ENCODE measurements at regions not wholly inside any gene's neighbourhood (a gene's known extent, or its start where the extent isn't known, plus 50 kb on each side); places are given as distances from the start of the nearest gene placed in this dataset.

DNA sequence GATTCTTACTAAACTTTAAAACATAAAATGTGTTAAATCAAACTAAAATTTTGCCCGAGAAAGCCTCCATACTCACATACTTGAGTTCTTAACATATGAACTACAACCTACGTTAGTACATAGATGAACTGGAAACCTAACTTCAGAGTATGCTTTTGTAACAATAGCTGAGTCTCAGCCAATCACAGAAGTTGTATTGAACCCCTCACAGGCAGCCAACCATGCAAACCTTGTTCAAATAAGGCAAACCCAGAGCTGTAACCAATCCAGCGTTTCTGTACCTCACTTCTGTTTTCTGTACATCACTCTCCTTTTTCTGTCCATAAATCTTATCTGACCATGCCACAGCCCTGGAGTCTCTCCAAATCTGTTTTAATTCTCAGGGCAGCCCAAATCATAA, 157.3 kb upstream of the COL1A2 start:
- no peaks in the 10 kb centered on the region for H3K27me3 Mint-ChIP-seq (ENCODE audit: unreplicated experiment)

DNA sequence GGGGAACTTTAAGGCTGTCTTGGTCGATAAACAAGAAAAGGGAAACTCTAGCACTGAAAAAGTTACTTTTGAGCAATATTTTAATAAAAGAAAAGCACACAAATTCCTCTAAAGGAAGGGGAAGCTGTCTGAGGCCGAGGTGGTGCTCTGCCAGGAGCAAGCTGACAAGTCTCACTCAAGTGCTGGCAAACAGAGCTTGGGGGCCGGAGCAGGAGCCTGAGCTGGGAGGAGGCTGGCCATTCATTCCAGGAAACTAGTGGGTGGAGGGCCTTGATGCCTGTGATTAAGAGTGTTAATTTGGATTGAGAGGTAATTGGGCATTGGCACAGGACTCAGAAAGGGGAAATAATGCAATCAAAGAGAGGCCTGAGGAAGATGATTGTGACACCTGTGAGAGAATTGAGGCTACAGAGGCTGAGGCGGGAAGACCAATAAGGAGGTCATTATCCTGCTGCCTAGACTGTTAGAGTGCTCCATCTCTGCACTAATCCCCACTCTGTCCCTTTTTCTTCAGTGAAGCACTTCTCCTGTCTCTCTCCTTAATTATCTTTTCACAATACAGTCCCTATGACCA, 154.9 kb upstream of the COL1A2 start:
- Mint-ChIP-seq H3K9me3 (ENCODE audit: unreplicated experiment) (no peaks in the 10 kb centered on the region), H3K27ac (ENCODE audit: unreplicated experiment) (no peak overlapping the region), H3K4me3 (ENCODE audit: unreplicated experiment) (no peak overlapping the region), H3K4me1 (ENCODE audit: low read depth, unreplicated experiment) (peaks cover 2% of the 10 kb centered on the region), H3K36me3 (ENCODE audit: unreplicated experiment) (no peaks in the 10 kb centered on the region), H3K27me3 (ENCODE audit: unreplicated experiment) (no peaks in the 10 kb centered on the region)
- DNase-seq = no peak
- TF ChIP-seq, protein P1, sequence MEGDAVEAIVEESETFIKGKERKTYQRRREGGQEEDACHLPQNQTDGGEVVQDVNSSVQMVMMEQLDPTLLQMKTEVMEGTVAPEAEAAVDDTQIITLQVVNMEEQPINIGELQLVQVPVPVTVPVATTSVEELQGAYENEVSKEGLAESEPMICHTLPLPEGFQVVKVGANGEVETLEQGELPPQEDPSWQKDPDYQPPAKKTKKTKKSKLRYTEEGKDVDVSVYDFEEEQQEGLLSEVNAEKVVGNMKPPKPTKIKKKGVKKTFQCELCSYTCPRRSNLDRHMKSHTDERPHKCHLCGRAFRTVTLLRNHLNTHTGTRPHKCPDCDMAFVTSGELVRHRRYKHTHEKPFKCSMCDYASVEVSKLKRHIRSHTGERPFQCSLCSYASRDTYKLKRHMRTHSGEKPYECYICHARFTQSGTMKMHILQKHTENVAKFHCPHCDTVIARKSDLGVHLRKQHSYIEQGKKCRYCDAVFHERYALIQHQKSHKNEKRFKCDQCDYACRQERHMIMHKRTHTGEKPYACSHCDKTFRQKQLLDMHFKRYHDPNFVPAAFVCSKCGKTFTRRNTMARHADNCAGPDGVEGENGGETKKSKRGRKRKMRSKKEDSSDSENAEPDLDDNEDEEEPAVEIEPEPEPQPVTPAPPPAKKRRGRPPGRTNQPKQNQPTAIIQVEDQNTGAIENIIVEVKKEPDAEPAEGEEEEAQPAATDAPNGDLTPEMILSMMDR (IDR thresholded peaks at IDR 0.05; ENCODE audit: partially characterized antibody, unreplicated experiment) = no peak

More for the DNA sequence above, 157.3 kb upstream of the COL1A2 start:
- Mint-ChIP-seq H3K4me3 (ENCODE audit: unreplicated experiment) (no peak overlapping the region), H3K27ac (ENCODE audit: unreplicated experiment) (no peak overlapping the region), H3K4me1 (ENCODE audit: low read depth, unreplicated experiment) (peaks cover 2% of the 10 kb centered on the region), H3K36me3 (ENCODE audit: unreplicated experiment) (no peaks in the 10 kb centered on the region), H3K9me3 (ENCODE audit: unreplicated experiment) (no peaks in the 10 kb centered on the region)
- DNase-seq = no peak
- TF ChIP-seq, protein P1 (IDR thresholded peaks at IDR 0.05; ENCODE audit: partially characterized antibody, unreplicated experiment) = no peak

DNA sequence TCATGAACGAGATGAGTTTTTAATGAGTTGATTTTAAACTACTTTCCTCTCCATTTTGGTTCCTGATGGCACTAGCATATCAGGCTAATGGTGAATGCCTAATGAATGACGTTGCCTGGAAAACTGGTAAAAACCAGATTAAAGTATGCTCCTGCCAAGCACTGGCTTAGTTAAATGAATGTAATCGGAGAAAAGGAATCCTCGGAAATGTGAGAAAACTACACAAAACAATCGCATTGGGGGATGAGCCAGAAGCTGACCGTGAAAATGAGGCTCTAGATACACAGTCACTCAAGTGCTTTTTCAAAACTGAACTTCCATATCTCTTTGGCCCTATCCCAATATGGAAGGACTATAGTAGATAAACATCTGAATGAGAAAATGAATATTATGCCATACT, 153.8 kb upstream of the COL1A2 start:
- no peak overlapping the region for H3K4me3 Mint-ChIP-seq (ENCODE audit: unreplicated experiment)
- H3K9me3 Mint-ChIP-seq (ENCODE audit: unreplicated experiment) = no peaks in the 10 kb centered on the region
- H3K4me1 Mint-ChIP-seq (ENCODE audit: low read depth, unreplicated experiment) = peaks cover 2% of the 10 kb centered on the region
- H3K27ac Mint-ChIP-seq (ENCODE audit: unreplicated experiment) = no peak overlapping the region
- H3K27me3 Mint-ChIP-seq (ENCODE audit: unreplicated experiment) = no peaks in the 10 kb centered on the region
- no peaks in the 10 kb centered on the region for H3K36me3 Mint-ChIP-seq (ENCODE audit: unreplicated experiment)
- DNase-seq = no peak
- TF ChIP-seq, protein P1 (IDR thresholded peaks at IDR 0.05; ENCODE audit: partially characterized antibody, unreplicated experiment) = no peak

DNA sequence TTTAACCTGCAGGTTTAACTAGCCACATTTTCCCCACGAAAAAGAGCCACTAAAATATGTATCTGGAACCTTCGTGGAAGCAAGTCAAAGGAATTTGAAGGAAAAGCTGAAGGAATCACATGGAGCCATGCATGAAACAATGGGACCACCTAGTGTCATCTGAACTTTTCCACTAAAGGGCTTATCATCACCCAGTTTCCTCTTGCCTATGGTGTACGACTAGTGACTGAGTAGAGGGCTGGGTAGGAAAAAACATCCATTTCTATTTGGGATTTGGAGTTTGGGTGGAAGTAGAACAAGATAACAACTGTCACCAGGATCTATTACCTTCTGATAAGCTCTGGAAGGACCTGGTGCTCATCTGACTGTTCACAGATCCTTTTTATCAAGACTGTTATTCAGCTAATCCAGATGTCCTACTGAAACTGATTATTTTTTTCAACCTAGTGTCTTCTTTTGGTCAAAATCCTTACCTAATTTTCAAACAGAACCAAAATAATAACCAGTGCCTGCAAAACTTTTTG, 153.2 kb upstream of the COL1A2 start:
- H3K4me3 Mint-ChIP-seq (ENCODE audit: unreplicated experiment) = no peak overlapping the region
- H3K9me3 Mint-ChIP-seq (ENCODE audit: unreplicated experiment) = no peaks in the 10 kb centered on the region
- H3K36me3 Mint-ChIP-seq (ENCODE audit: unreplicated experiment) = no peaks in the 10 kb centered on the region
- TF ChIP-seq, protein P1 (IDR thresholded peaks at IDR 0.05; ENCODE audit: partially characterized antibody, unreplicated experiment) = no peak
- no peak for DNase-seq
- H3K27ac Mint-ChIP-seq (ENCODE audit: unreplicated experiment) = no peak overlapping the region
- peaks cover 2% of the 10 kb centered on the region for H3K4me1 Mint-ChIP-seq (ENCODE audit: low read depth, unreplicated experiment)
- no peaks in the 10 kb centered on the region for H3K27me3 Mint-ChIP-seq (ENCODE audit: unreplicated experiment)

DNA sequence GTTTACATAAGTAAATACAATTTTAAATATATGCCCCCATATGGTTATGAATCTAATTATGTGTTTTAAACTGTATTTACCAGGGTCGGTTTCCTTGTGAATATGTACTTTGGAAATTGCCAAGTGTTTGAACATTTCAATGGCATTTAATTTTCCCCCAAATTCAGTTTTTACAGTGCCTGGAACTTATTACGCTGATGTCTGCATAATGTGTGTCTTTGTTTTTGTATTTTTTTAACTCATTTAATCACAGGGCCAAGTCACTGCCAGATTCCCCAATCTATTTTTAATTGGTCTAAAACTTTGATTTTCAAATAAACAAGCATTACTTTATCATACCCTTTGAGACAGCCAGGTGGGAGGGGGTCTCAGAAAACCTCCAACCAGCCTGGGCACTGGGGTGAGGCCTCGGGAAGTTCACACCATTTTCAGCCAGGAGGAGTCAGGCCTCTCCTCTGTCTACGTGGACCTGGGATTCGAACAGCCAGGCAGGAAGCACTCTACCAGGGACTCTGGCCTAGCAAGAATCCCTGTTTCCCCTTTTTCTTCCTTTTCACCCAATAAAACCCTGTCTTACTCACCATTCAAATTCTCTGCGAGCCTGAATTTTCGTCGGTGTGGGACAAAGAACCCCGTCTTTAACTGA, 151.5 kb upstream of the COL1A2 start:
- DNase-seq = no peak

More for the DNA sequence above, 151.5 kb upstream of the COL1A2 start:
- Mint-ChIP-seq H3K27ac (ENCODE audit: unreplicated experiment) (no peak overlapping the region), H3K9me3 (ENCODE audit: unreplicated experiment) (no peaks in the 10 kb centered on the region), H3K4me1 (ENCODE audit: low read depth, unreplicated experiment) (no peaks in the 10 kb centered on the region), H3K36me3 (ENCODE audit: unreplicated experiment) (no peaks in the 10 kb centered on the region), H3K27me3 (ENCODE audit: unreplicated experiment) (no peaks in the 10 kb centered on the region), H3K4me3 (ENCODE audit: unreplicated experiment) (no peak overlapping the region)
- TF ChIP-seq, protein P1 (IDR thresholded peaks at IDR 0.05; ENCODE audit: partially characterized antibody, unreplicated experiment) = no peak
